Glomerular endothelial cell (primary cell): ENCODE measurements at regions not wholly inside any gene's neighbourhood (a gene's known extent, or its start where the extent isn't known, plus 50 kb on each side); places are given as distances from the start of the nearest gene placed in this dataset.
"Not testable (repeated sequence)": the region's sequence is repeated elsewhere in the genome, so short reads cannot be mapped to it uniquely, and the experiment has no call there.

Experiments used
- DNase-seq: peaks from one replicate; pipeline ENCODE4 v3.0.0-alpha.2; 2011; ENCODE audit warnings: low read depth, low spot score; ENCODE audit errors: extremely low read depth

- DNase-seq: not testable (repeated sequence)
Observed at GRCh38 chr11:96588793-96589192, 199.0 kb downstream of the JRKL start.

- no peak for DNase-seq
Observed at GRCh38 chr11:96595011-96595410, 205.2 kb downstream of the JRKL start.

GRCh38 chr11:96607864-96608558 is 218.2 kb downstream of the JRKL start:
- DNase-seq: no peak

GRCh38 chr11:96614101-96614500 is 224.3 kb downstream of the JRKL start:
- no peak for DNase-seq

- DNase-seq: no peak
Observed at GRCh38 chr11:96614846-96615245, 225.0 kb downstream of the JRKL start.

GRCh38 chr11:96620464-96621044 is 230.7 kb downstream of the JRKL start:
- DNase-seq: no peak

- no peak for DNase-seq
Observed at GRCh38 chr11:96621161-96621560, 231.3 kb downstream of the JRKL start.

- DNase-seq: no peak
Observed at GRCh38 chr11:96622026-96622634, 232.3 kb downstream of the JRKL start.

- DNase-seq: no peak
Observed at GRCh38 chr11:96624126-96624525, 234.3 kb downstream of the JRKL start.

- no peak for DNase-seq
Observed at GRCh38 chr11:96627376-96627775, 237.6 kb downstream of the JRKL start.

GRCh38 chr11:96635655-96636054 is 245.8 kb downstream of the JRKL start:
- no peak for DNase-seq

GRCh38 chr11:96641261-96641660 is 251.4 kb downstream of the JRKL start:
- DNase-seq: no peak

- DNase-seq: no peak
Observed at GRCh38 chr11:96642583-96642982, 252.8 kb downstream of the JRKL start.

GRCh38 chr11:96643173-96643572 is 253.4 kb downstream of the JRKL start:
- no peak for DNase-seq

GRCh38 chr11:96647621-96648020 is 257.8 kb downstream of the JRKL start:
- no peak for DNase-seq

- DNase-seq: no peak
Observed at GRCh38 chr11:96648991-96649390, 259.2 kb downstream of the JRKL start.

- no peak for DNase-seq
Observed at GRCh38 chr11:96652516-96652915, 262.7 kb downstream of the JRKL start.

GRCh38 chr11:96655474-96655873 is 265.7 kb downstream of the JRKL start:
- DNase-seq: no peak

- DNase-seq: no peak
Observed at GRCh38 chr11:96658436-96658835, 268.6 kb downstream of the JRKL start.

GRCh38 chr11:96664110-96664509 is 274.3 kb downstream of the JRKL start:
- DNase-seq: no peak

- no peak for DNase-seq
Observed at GRCh38 chr11:96680211-96681018, 290.6 kb downstream of the JRKL start.
